ENCODE measurements at regions not wholly inside any gene's neighbourhood (a gene's known extent, or its start where the extent isn't known, plus 50 kb on each side); places are given as distances from the start of the nearest gene placed in this dataset.

DNA sequence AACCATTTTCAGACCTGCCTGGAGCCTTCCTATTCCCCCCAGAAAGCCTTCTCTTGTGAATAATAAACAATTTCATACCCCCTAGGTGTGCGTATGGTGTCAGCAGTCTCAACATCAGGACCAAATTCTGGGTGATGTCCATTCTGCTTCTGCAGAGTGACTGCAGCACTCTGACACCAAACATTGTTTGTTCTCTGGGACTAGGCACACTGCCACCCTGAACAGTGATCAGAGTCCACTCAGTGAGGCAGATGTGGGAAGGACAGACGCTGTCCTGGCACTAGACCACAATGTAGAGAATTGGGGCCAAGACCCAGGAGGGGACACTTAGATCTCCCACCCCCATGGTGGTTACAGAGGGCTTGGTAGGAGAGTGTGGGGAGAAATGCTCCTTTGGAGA is 175.1 kb downstream of the BACH1 start:
- no peak for FAIRE-seq
- no peaks in the 10 kb centered on the region for H3K27me3 ChIP-seq (replicated peaks in 1 of 2; ENCODE audit: control insufficient read depth in 2 of 2, insufficient read depth in 2 of 2, low read length in 1 of 2)
- BruUV-seq (replicated peaks): no TSS peak
- TF ChIP-seq NFYB (IDR thresholded peaks at IDR 0.05; ENCODE audit: insufficient read depth, low read depth, low read length): no peak
- no peak for TF ChIP-seq CREB1 (IDR thresholded peaks at IDR 0.05; ENCODE audit: low read depth)
- TF ChIP-seq ZNF207 (IDR thresholded peaks at IDR 0.05; ENCODE audit: borderline replicate concordance): no peak
- no peak for TF ChIP-seq ZNF24 (IDR thresholded peaks at IDR 0.05)
- no peak for TF ChIP-seq MEF2B (IDR thresholded peaks at IDR 0.05; ENCODE audit: partially characterized antibody, poor library complexity, severe bottlenecking)
- TF ChIP-seq, protein P1, sequence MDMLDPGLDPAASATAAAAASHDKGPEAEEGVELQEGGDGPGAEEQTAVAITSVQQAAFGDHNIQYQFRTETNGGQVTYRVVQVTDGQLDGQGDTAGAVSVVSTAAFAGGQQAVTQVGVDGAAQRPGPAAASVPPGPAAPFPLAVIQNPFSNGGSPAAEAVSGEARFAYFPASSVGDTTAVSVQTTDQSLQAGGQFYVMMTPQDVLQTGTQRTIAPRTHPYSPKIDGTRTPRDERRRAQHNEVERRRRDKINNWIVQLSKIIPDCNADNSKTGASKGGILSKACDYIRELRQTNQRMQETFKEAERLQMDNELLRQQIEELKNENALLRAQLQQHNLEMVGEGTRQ (IDR thresholded peaks at IDR 0.05; ENCODE audit: borderline replicate concordance, low read depth, low read length): no peak
- TF ChIP-seq GATAD2B (conservative IDR thresholded peaks at IDR 0.05; ENCODE audit: low read depth): no peak
- TF ChIP-seq, protein P2, sequence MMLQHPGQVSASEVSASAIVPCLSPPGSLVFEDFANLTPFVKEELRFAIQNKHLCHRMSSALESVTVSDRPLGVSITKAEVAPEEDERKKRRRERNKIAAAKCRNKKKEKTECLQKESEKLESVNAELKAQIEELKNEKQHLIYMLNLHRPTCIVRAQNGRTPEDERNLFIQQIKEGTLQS (IDR thresholded peaks at IDR 0.05; ENCODE audit: borderline replicate concordance, extremely low read depth, low read depth, low read length): no peak
- TF ChIP-seq SUPT20H (IDR thresholded peaks at IDR 0.05; ENCODE audit: borderline replicate concordance, control insufficient read depth, low read depth, low read length): no peak
- TF ChIP-seq ASH2L (IDR thresholded peaks at IDR 0.05; ENCODE audit: borderline replicate concordance, low read depth): no peak
- TF ChIP-seq, protein P3, sequence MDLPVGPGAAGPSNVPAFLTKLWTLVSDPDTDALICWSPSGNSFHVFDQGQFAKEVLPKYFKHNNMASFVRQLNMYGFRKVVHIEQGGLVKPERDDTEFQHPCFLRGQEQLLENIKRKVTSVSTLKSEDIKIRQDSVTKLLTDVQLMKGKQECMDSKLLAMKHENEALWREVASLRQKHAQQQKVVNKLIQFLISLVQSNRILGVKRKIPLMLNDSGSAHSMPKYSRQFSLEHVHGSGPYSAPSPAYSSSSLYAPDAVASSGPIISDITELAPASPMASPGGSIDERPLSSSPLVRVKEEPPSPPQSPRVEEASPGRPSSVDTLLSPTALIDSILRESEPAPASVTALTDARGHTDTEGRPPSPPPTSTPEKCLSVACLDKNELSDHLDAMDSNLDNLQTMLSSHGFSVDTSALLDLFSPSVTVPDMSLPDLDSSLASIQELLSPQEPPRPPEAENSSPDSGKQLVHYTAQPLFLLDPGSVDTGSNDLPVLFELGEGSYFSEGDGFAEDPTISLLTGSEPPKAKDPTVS (IDR thresholded peaks at IDR 0.05; ENCODE audit: low read depth, low read length): no peak
- no peak for TF ChIP-seq GABPA (IDR thresholded peaks at IDR 0.05; ENCODE audit: low read depth)
- no peak for TF ChIP-seq EGR1 (IDR thresholded peaks at IDR 0.05; ENCODE audit: borderline replicate concordance in 1 of 2, low read depth in 2 of 2, low read length in 2 of 2)
- TF ChIP-seq, protein P4, sequence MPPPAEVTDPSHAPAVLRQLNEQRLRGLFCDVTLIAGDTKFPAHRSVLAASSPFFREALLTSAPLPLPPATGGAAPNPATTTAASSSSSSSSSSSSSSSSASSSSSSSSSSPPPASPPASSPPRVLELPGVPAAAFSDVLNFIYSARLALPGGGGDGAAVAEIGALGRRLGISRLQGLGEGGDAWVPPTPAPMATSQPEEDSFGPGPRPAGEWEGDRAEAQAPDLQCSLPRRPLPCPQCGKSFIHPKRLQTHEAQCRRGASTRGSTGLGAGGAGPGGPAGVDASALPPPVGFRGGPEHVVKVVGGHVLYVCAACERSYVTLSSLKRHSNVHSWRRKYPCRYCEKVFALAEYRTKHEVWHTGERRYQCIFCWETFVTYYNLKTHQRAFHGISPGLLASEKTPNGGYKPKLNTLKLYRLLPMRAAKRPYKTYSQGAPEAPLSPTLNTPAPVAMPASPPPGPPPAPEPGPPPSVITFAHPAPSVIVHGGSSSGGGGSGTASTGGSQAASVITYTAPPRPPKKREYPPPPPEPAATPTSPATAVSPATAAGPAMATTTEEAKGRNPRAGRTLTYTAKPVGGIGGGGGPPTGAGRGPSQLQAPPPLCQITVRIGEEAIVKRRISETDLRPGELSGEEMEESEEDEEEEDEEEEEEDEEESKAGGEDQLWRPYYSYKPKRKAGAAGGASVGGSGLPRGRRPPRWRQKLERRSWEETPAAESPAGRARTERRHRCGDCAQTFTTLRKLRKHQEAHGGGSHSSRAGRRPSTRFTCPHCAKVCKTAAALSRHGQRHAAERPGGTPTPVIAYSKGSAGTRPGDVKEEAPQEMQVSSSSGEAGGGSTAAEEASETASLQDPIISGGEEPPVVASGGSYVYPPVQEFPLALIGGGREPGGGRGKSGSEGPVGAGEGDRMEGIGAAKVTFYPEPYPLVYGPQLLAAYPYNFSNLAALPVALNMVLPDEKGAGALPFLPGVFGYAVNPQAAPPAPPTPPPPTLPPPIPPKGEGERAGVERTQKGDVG (CRISPR knock-in tag; IDR thresholded peaks at IDR 0.05): no peak
- TF ChIP-seq SRF (IDR thresholded peaks at IDR 0.05; ENCODE audit: low read depth in 2 of 2, low read length in 2 of 2): no peak
- TF ChIP-seq, protein P5, sequence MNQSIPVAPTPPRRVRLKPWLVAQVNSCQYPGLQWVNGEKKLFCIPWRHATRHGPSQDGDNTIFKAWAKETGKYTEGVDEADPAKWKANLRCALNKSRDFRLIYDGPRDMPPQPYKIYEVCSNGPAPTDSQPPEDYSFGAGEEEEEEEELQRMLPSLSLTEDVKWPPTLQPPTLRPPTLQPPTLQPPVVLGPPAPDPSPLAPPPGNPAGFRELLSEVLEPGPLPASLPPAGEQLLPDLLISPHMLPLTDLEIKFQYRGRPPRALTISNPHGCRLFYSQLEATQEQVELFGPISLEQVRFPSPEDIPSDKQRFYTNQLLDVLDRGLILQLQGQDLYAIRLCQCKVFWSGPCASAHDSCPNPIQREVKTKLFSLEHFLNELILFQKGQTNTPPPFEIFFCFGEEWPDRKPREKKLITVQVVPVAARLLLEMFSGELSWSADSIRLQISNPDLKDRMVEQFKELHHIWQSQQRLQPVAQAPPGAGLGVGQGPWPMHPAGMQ (IDR thresholded peaks at IDR 0.05; ENCODE audit: borderline replicate concordance): no peak

More for the DNA sequence above, 175.1 kb downstream of the BACH1 start:
- in situ Hi-C loops (cut with MboI) (no loop called here), intact Hi-C loops (cut with micrococcal nuclease; ENCODE audit: unreplicated experiment) (loop anchor here (10.0 kb wide), 1 partner anchor 379 kb away; no protein-coding TSS in a partner anchor)
- H3K4me1 ChIP-seq (ENCODE audit: control insufficient read depth, insufficient read depth, low read length): 0 out of 2 replicates have a peak, but pooled peaks cover 4% of the 10 kb centered on the region
- no peaks in the 10 kb centered on the region for H4K20me1 ChIP-seq (ENCODE audit: control insufficient read depth, insufficient read depth)
- H3K79me2 ChIP-seq (ENCODE audit: control insufficient read depth, insufficient read depth, low read length): no peaks in the 10 kb centered on the region
- no peak overlapping the region for H3K4me2 ChIP-seq (ENCODE audit: control insufficient read depth, insufficient read depth)
- WGBS (ENCODE audit: insufficient coverage, insufficient replicate concordance, low lambda C conversion rate, missing lambda C conversion rate): 86% methylated on average over 2 of the region's 2 CpGs
- ChIA-PET CTCF (interaction anchor here (0.9 to 6.5 kb wide), 2 partner anchors 9 to 14 kb away, joined by 3 to 32 read pairs; no protein-coding TSS in a partner anchor), SMC1A (ENCODE audit: uncharacterized antibody, unreplicated experiment) (interaction anchor here (0.5 kb wide), 1 partner anchor 385 kb away, joined by 3 read pairs; no protein-coding TSS in a partner anchor), POLR2A (no interaction called here), RAD21 (ENCODE audit: unreplicated experiment) (no interaction called here)
- no peak overlapping the region for H2AFZ ChIP-seq (ENCODE audit: control insufficient read depth, low read depth, low read length)
- H3K36me3 ChIP-seq (ENCODE audit: control insufficient read depth in 2 of 2, insufficient read depth in 2 of 2, low read length in 1 of 2): no peaks in the 10 kb centered on the region
- H3K27ac ChIP-seq (ENCODE audit: control insufficient read depth, insufficient read depth): no peak overlapping the region
- DNase-seq (ENCODE audit: low read depth, low spot score) (no peak), ATAC-seq (no peak)
- H3K4me3 ChIP-seq: no peak overlapping the region
- H3K9me3 ChIP-seq (replicated peaks; ENCODE audit: control insufficient read depth, insufficient read depth, low read length): no peaks in the 10 kb centered on the region; the same call in 2 of the 3 replicates
- H3K9ac ChIP-seq (ENCODE audit: control insufficient read depth, insufficient read depth, low read length): no peak overlapping the region
